IMR-90 (cell line): ENCODE measurements at regions not wholly inside any gene's neighbourhood (a gene's known extent, or its start where the extent isn't known, plus 50 kb on each side); places are given as distances from the start of the nearest gene placed in this dataset.

ENCODE experiments used
- ATAC-seq: fragments of 200-7000 bp; cut with Tn5 transposase; 2 replicates; pipeline ENCODE4 v1.9.1; 2020; ENCODE audit warnings: low read depth, mild to moderate bottlenecking, moderate library complexity
- BruUV-seq: library from RNA; stranded (reverse); fragments of 400-500 nt; replicated peaks from 2 replicates; lab custom pipeline; 2021; lab: Mats Ljungman, UMichigan
- CTCF ChIA-PET: fragments of 300-600 bp; formaldehyde crosslinking; extraction: SDS; loops from one replicate; lab custom pipeline; 2021; ENCODE audit warnings: antibody characterized with exemption; lab: Yijun Ruan, JAX
- POLR2A ChIA-PET: fragments of 300-600 bp; sonication (Branson Sonifier 250); formaldehyde crosslinking; loops from one replicate; lab custom pipeline; 2022; ENCODE audit warnings: antibody characterized with exemption; ENCODE audit not compliant: unreplicated experiment; lab: Charles Lee
- DNase-seq: peaks from one replicate; pipeline ENCODE4 v3.0.0; 2013
- H2AFZ ChIP-seq: replicated peaks from 2 replicates; pipeline ENCODE3; 2013; ENCODE audit warnings: low read length, mild to moderate bottlenecking; ENCODE audit not compliant: poor library complexity
- H2AK5ac ChIP-seq: 2 replicates; pipeline ENCODE4 v1.6.1; 2013; ENCODE audit warnings: low read depth, low read length, inconsistent platforms
- H2AK9ac ChIP-seq: replicated peaks from 2 replicates; pipeline ENCODE3; 2013; ENCODE audit warnings: mild to moderate bottlenecking, low read depth, low read length, moderate library complexity; ENCODE audit not compliant: poor library complexity
- H2BK120ac ChIP-seq: 2 replicates; pipeline ENCODE4 v1.6.1; 2013; ENCODE audit warnings: low read depth, low read length, inconsistent platforms
- H2BK15ac ChIP-seq: 3 replicates; pipeline ENCODE4 v1.6.1; 2013; ENCODE audit warnings: low read depth, low read length, inconsistent platforms
- H2BK20ac ChIP-seq: 2 replicates; pipeline ENCODE4 v1.6.1; 2013; ENCODE audit warnings: low read depth, mild to moderate bottlenecking, inconsistent platforms, low read length, moderate library complexity
- H2BK5ac ChIP-seq: 2 replicates; pipeline ENCODE4 v1.6.1; 2013; ENCODE audit warnings: mild to moderate bottlenecking, low read depth, low read length, inconsistent platforms; ENCODE audit not compliant: poor library complexity, severe bottlenecking
- H3K14ac ChIP-seq: replicated peaks from 2 replicates; pipeline ENCODE4 v1.6.1; 2013; ENCODE audit warnings: low read depth, low read length, inconsistent platforms
- H3K18ac ChIP-seq: 2 replicates; pipeline ENCODE4 v1.6.1; 2013; ENCODE audit warnings: low read depth, low read length, control low read depth
- H3K23ac ChIP-seq: 2 replicates; pipeline ENCODE4 v1.6.1; 2013; ENCODE audit warnings: low read depth, low read length, inconsistent platforms
- H3K27ac ChIP-seq: 2 replicates; pipeline ENCODE4 v1.5.1; 2013; ENCODE audit warnings: mild to moderate bottlenecking, control low read depth, low read length; ENCODE audit not compliant: insufficient read depth
- H3K27me3 ChIP-seq: 2 replicates; pipeline ENCODE4 v1.6.1; 2013; ENCODE audit warnings: low read length; ENCODE audit not compliant: control insufficient read depth, insufficient read depth
- H3K36me3 ChIP-seq: 2 replicates; pipeline ENCODE4 v1.6.1; 2013; ENCODE audit warnings: low read length, mixed read lengths; ENCODE audit not compliant: control insufficient read depth, insufficient read depth
- H3K4ac ChIP-seq: 2 replicates; pipeline ENCODE4 v1.6.1; 2013; ENCODE audit warnings: low read depth, low read length, inconsistent platforms
- H3K4me1 ChIP-seq: 2 replicates; pipeline ENCODE4 v1.6.1; 2013; ENCODE audit warnings: low read length, mixed read lengths; ENCODE audit not compliant: control insufficient read depth, insufficient read depth
- H3K4me2 ChIP-seq: 2 replicates; pipeline ENCODE4 v1.6.1; 2013; ENCODE audit warnings: low read depth, mild to moderate bottlenecking, control low read depth, low read length, moderate library complexity
- H3K4me3 ChIP-seq: 2 replicates; pipeline ENCODE4 v1.5.1; 2013; ENCODE audit warnings: low read depth, mild to moderate bottlenecking, control low read depth, low read length, moderate library complexity; ENCODE audit not compliant: insufficient read depth
- H3K56ac ChIP-seq: 2 replicates; pipeline ENCODE4 v1.6.1; 2013; ENCODE audit warnings: low read length, inconsistent platforms; ENCODE audit not compliant: insufficient read depth; ENCODE audit errors: extremely low read depth
- H3K79me1 ChIP-seq, 2 experiments: 2 replicates each; pipeline ENCODE4 v1.6.1; 2013; ENCODE audit warnings: low read length in 2 of 2, inconsistent platforms in 1 of 2, low read depth in 1 of 2
- H3K9ac ChIP-seq: 2 replicates; pipeline ENCODE4 v1.6.1; 2013; ENCODE audit warnings: low read depth, low read length, control low read depth
- H3K9me1 ChIP-seq: 2 replicates; pipeline ENCODE4 v1.6.1; 2013; ENCODE audit warnings: low read length, inconsistent platforms; ENCODE audit not compliant: insufficient read depth
- H3K9me3 ChIP-seq: 2 replicates; pipeline ENCODE4 v1.6.1; 2013; ENCODE audit warnings: low read length; ENCODE audit not compliant: control insufficient read depth, insufficient read depth
- H4K20me1 ChIP-seq: 2 replicates; pipeline ENCODE4 v1.6.1; 2013; ENCODE audit warnings: low read length, inconsistent platforms; ENCODE audit not compliant: insufficient read depth
- H4K5ac ChIP-seq: 2 replicates; pipeline ENCODE4 v1.6.1; 2013; ENCODE audit warnings: mild to moderate bottlenecking, low read depth, low read length, control low read depth
- H4K8ac ChIP-seq, 2 experiments: 2 replicates each; pipeline ENCODE4 v1.6.1; 2013; ENCODE audit warnings: low read depth in 2 of 2, low read length in 2 of 2, control low read depth in 1 of 2, inconsistent platforms in 1 of 2
- H4K91ac ChIP-seq: 2 replicates; pipeline ENCODE4 v1.6.1; 2013; ENCODE audit warnings: low read depth, low read length, inconsistent platforms; ENCODE audit not compliant: insufficient read depth
- BHLHE40 ChIP-seq: fragments of 150-350 bp; IDR thresholded peaks from 2 replicates; pipeline ENCODE4 v1.6.1; 2016; ENCODE audit warnings: mild to moderate bottlenecking, low read depth, low read length
- CEBPB ChIP-seq: IDR thresholded peaks from 2 replicates; pipeline ENCODE4 v1.6.1; 2012; ENCODE audit warnings: low read depth, low read length, improper control_type of control experiment
- MAZ ChIP-seq: IDR thresholded peaks from 2 replicates; pipeline ENCODE4 v1.6.1; 2012; ENCODE audit warnings: low read depth, mild to moderate bottlenecking, low read length, improper control_type of control experiment, moderate library complexity, borderline replicate concordance
- RAD21 ChIP-seq: IDR thresholded peaks from 2 replicates; pipeline ENCODE4 v1.6.1; 2012; ENCODE audit warnings: low read length, improper control_type of control experiment
- RCOR1 ChIP-seq: IDR thresholded peaks from 2 replicates; pipeline ENCODE4 v1.6.1; 2012; ENCODE audit warnings: mild to moderate bottlenecking, low read length, improper control_type of control experiment; ENCODE audit not compliant: insufficient replicate concordance
- SMC3 ChIP-seq: fragments of 150-350 bp; IDR thresholded peaks from 2 replicates; pipeline ENCODE4 v1.6.1; 2016; ENCODE audit warnings: low read depth, mild to moderate bottlenecking, antibody characterized with exemption, low read length, moderate library complexity
- WGBS, 2 experiments: methylation state at CpG; one replicate each; pipeline versions ENCODE4 v1.1.5 to v1.1.7; 2013; ENCODE audit warnings: missing lambda C conversion rate in 2 of 2; ENCODE audit not compliant: insufficient read length in 1 of 2; ENCODE audit errors: extremely low coverage in 2 of 2; 5-methylcytosine and 5-hydroxymethylcytosine counted together
- dilution Hi-C: fragments of 300-500 bp; cut with HindIII; formaldehyde crosslinking; loops from one replicate; pipeline ENCODE4 v1.14.3; 2018; ENCODE audit warnings: low sequenced_read_pairs; ENCODE audit not compliant: unreplicated experiment
- in situ Hi-C: fragments of 300-500 bp; cut with MboI; formaldehyde crosslinking; loops from 3 replicates; pipeline ENCODE4 v1.14.3; 2019; ENCODE audit warnings: low sequenced_read_pairs, inconsistent platforms, mixed read lengths
- intact Hi-C: fragments of 100-400 bp; cut with micrococcal nuclease; formaldehyde crosslinking; loops from 2 replicates; pipeline ENCODE4 v1.10.0; 2022
- TF ChIP-seq, protein P1 (sequence below): conservative IDR thresholded peaks from 2 replicates; pipeline ENCODE4 v1.5.1; 2012; ENCODE audit warnings: mild to moderate bottlenecking, low read depth, low read length, improper control_type of control experiment
- TF ChIP-seq, protein P2 (sequence below): fragments of 150-350 bp; IDR thresholded peaks from 2 replicates; pipeline ENCODE4 v1.6.1; 2017; ENCODE audit warnings: mild to moderate bottlenecking, antibody characterized with exemption, low read length, low read depth

GRCh38 chr6:14276667-14277404, 159.3 kb downstream of the CD83 start:
- H3K9ac ChIP-seq: no peak overlapping the region
- no peak overlapping the region for H3K27ac ChIP-seq
- no peak overlapping the region for H3K4me3 ChIP-seq
- no peaks in the 10 kb centered on the region for H3K79me1 ChIP-seq
- no peak overlapping the region for H3K14ac ChIP-seq
- H4K5ac ChIP-seq: no peak overlapping the region
- ChIA-PET POLR2A (no interaction called here), CTCF (no interaction called here)
- DNase-seq: peak; percentile 63
- H2BK5ac ChIP-seq: no peak overlapping the region
- ATAC-seq: no peak
- WGBS, 2 experiments: 86% methylated on average over 1 of the region's 4 CpGs; no CpG with 5 or more reads in 1 of the 2 experiments
- no peaks in the 10 kb centered on the region for H4K20me1 ChIP-seq
- H3K4ac ChIP-seq: no peak overlapping the region
- no TSS peak for BruUV-seq
- H3K9me3 ChIP-seq: peaks cover 7% of the 10 kb centered on the region; the same call in 1 of the 2 replicates
- no peaks in the 10 kb centered on the region for H3K4me1 ChIP-seq
- peaks cover 4% of the 10 kb centered on the region; the same call in 1 of the 2 replicates for H3K27me3 ChIP-seq
- H3K18ac ChIP-seq: no peak overlapping the region
- H2AK5ac ChIP-seq: no peak overlapping the region
- H3K23ac ChIP-seq: no peak overlapping the region
- dilution Hi-C loops: no loop called here
- H2BK15ac ChIP-seq: no peak overlapping the region
- no peak overlapping the region for H4K8ac ChIP-seq
- H4K91ac ChIP-seq: no peak overlapping the region
- no peak for TF ChIP-seq CEBPB
- TF ChIP-seq, protein P1, sequence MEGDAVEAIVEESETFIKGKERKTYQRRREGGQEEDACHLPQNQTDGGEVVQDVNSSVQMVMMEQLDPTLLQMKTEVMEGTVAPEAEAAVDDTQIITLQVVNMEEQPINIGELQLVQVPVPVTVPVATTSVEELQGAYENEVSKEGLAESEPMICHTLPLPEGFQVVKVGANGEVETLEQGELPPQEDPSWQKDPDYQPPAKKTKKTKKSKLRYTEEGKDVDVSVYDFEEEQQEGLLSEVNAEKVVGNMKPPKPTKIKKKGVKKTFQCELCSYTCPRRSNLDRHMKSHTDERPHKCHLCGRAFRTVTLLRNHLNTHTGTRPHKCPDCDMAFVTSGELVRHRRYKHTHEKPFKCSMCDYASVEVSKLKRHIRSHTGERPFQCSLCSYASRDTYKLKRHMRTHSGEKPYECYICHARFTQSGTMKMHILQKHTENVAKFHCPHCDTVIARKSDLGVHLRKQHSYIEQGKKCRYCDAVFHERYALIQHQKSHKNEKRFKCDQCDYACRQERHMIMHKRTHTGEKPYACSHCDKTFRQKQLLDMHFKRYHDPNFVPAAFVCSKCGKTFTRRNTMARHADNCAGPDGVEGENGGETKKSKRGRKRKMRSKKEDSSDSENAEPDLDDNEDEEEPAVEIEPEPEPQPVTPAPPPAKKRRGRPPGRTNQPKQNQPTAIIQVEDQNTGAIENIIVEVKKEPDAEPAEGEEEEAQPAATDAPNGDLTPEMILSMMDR: no peak
- TF ChIP-seq, protein P2, sequence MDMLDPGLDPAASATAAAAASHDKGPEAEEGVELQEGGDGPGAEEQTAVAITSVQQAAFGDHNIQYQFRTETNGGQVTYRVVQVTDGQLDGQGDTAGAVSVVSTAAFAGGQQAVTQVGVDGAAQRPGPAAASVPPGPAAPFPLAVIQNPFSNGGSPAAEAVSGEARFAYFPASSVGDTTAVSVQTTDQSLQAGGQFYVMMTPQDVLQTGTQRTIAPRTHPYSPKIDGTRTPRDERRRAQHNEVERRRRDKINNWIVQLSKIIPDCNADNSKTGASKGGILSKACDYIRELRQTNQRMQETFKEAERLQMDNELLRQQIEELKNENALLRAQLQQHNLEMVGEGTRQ: no peak
- TF ChIP-seq RCOR1: no peak
- TF ChIP-seq SMC3: no peak
- TF ChIP-seq MAZ: no peak
- no peak for TF ChIP-seq BHLHE40
- TF ChIP-seq RAD21: no peak
- H2AFZ ChIP-seq: no peak overlapping the region
- no peak overlapping the region for H3K56ac ChIP-seq
- no peak overlapping the region for H2AK9ac ChIP-seq
- no peak overlapping the region for H2BK20ac ChIP-seq
- H2BK120ac ChIP-seq: no peak overlapping the region
- in situ Hi-C loops: no loop called here
- no peak overlapping the region for H3K4me2 ChIP-seq
- no peaks in the 10 kb centered on the region for H3K9me1 ChIP-seq
- intact Hi-C loops: no loop called here
- no peaks in the 10 kb centered on the region for H3K36me3 ChIP-seq
